ENCODE measurements at regions not wholly inside any gene's neighbourhood (a gene's known extent, or its start where the extent isn't known, plus 50 kb on each side); places are given as distances from the start of the nearest gene placed in this dataset.

DNA sequence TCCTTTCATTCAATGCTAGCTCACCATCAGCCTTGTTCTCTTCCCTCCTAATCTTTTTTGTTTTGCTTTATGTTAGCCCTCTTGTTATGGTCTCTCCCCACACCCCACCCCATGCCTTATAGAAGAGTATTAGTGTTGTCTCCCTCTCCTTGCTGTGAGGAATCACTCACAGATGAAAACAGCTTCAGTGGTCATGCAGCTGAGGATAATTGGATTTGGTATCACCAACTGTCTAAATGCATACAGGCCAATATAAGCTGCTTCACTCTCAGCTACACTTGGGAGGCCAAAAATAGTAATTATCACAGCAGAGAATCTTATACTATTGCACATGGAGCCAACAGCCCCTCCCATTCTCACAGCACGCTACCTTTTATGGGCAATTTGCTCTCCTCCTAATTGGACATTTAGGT is 494.6 kb upstream of the FAM241A start:
- TF ChIP-seq, protein P1, sequence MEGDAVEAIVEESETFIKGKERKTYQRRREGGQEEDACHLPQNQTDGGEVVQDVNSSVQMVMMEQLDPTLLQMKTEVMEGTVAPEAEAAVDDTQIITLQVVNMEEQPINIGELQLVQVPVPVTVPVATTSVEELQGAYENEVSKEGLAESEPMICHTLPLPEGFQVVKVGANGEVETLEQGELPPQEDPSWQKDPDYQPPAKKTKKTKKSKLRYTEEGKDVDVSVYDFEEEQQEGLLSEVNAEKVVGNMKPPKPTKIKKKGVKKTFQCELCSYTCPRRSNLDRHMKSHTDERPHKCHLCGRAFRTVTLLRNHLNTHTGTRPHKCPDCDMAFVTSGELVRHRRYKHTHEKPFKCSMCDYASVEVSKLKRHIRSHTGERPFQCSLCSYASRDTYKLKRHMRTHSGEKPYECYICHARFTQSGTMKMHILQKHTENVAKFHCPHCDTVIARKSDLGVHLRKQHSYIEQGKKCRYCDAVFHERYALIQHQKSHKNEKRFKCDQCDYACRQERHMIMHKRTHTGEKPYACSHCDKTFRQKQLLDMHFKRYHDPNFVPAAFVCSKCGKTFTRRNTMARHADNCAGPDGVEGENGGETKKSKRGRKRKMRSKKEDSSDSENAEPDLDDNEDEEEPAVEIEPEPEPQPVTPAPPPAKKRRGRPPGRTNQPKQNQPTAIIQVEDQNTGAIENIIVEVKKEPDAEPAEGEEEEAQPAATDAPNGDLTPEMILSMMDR (IDR thresholded peaks at IDR 0.05; ENCODE audit: insufficient read depth, low read length, poor library complexity, severe bottlenecking) = no peak
- no peak for TF ChIP-seq EZH2phosphoT487 (conservative IDR thresholded peaks at IDR 0.05; ENCODE audit: low read length)
